Gastrocnemius medialis (tissue), 4 donors: ENCODE measurements at regions not wholly inside any gene's neighbourhood (a gene's known extent, or its start where the extent isn't known, plus 50 kb on each side); places are given as distances from the start of the nearest gene placed in this dataset.

Experiments
- POLR2A ChIP-seq, 2 donors: fragments of 450-650 bp; IDR thresholded peaks; one replicate each; pipeline ENCODE4 v1.6.1; 2017; ENCODE audit warnings: antibody characterized with exemption in 2 of 2, mild to moderate bottlenecking in 2 of 2, moderate library complexity in 2 of 2
- TF ChIP-seq, protein P1 (sequence below), 5 experiments: fragments of 450-650 bp in 3 of 5; fragments of 200-600 bp in 2 of 5; sonication (generic) in 2 of 5; IDR thresholded peaks in 4 of 5; conservative IDR thresholded peaks in 1 of 5; 1 replicate in 4 of 5; 2 replicates in 1 of 5; pipeline ENCODE4 v1.5.1; 2016 to 2019; ENCODE audit warnings: antibody characterized with exemption in 5 of 5, mild to moderate bottlenecking in 3 of 5, moderate library complexity in 3 of 5

DNA sequence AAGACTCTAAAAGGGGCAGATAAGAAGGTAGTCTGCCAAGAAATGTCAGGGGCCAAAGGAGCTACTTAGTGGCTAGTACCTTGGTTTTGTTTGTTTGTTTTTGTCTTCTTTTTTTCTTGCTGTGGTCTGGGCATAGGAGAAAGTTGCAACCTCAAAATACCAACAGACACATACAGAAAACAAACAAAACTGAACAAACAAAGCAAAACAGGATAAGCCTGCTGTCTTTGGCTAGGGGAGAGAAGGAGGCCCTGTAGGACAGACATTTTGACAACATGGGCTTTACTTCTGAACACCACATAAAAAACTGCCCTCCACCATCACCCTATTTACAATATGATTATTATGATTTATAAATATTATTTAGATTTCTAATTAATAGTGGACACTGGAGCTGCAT is 460.8 kb downstream of the PTH2R start:
- TF ChIP-seq, protein P1, sequence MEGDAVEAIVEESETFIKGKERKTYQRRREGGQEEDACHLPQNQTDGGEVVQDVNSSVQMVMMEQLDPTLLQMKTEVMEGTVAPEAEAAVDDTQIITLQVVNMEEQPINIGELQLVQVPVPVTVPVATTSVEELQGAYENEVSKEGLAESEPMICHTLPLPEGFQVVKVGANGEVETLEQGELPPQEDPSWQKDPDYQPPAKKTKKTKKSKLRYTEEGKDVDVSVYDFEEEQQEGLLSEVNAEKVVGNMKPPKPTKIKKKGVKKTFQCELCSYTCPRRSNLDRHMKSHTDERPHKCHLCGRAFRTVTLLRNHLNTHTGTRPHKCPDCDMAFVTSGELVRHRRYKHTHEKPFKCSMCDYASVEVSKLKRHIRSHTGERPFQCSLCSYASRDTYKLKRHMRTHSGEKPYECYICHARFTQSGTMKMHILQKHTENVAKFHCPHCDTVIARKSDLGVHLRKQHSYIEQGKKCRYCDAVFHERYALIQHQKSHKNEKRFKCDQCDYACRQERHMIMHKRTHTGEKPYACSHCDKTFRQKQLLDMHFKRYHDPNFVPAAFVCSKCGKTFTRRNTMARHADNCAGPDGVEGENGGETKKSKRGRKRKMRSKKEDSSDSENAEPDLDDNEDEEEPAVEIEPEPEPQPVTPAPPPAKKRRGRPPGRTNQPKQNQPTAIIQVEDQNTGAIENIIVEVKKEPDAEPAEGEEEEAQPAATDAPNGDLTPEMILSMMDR (IDR thresholded peaks at IDR 0.05 in 4 of 5, conservative IDR thresholded peaks at IDR 0.05 in 1 of 5) = no peak
- TF ChIP-seq POLR2A (IDR thresholded peaks at IDR 0.05) = no peak
